GM18868 (cell line): ENCODE measurements at regions not wholly inside any gene's neighbourhood (a gene's known extent, or its start where the extent isn't known, plus 50 kb on each side); places are given as distances from the start of the nearest gene placed in this dataset.

Source experiments
- ATAC-seq: cut with Tn5 transposase; IDR thresholded peaks from one replicate; pipeline ENCODE4 v1.9.1; 2021; ENCODE audit warnings: mild to moderate bottlenecking, moderate library complexity; ENCODE audit not compliant: unreplicated experiment

GRCh38 chr16:9185381-9185780 is 93.9 kb downstream of the HAPSTR1 start:
- no peak for ATAC-seq

DNA sequence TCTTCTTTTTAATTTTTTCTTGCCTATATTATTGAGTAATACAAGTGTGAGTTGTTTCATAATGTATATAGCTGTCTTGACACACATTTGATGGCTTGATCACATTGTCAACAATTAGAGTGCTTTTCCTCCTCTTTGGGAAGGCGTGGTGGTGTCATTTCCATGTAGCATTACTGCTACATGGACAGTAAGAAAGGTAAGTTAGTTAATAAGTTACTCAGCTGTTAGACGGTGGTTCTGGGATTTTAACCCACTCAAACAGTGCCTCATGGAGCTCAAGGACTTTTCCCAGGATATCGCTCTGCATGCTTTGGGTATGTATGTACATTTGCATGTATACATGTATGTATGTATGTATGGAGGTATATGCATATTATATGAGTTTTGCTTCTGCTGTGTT is 94.6 kb downstream of the HAPSTR1 start:
- no peak for ATAC-seq

DNA sequence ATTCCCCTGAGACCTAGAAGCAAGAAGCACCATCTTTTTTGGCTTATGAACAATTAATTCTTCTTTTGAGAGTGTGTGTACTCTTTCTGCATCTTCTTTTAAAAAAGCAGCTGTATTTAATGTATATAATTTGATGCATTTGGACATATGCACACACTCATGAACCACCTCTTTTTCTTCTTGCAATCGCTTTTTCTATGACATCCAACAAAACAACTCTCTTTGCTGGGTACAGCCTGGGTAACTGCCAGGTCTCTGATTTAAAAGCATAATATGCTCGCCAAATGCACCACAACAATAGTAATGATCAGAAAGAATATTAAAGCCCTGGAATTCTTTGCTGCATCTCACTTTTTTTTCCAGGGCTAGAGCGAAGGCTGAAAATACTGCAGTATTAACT is 97.3 kb downstream of the HAPSTR1 start:
- ATAC-seq: no peak

- no peak for ATAC-seq
Measured at GRCh38 chr16:9191274-9191850, 99.9 kb downstream of the HAPSTR1 start.

- no peak for ATAC-seq
Measured at GRCh38 chr16:9192746-9193145, 101.3 kb downstream of the HAPSTR1 start.

DNA sequence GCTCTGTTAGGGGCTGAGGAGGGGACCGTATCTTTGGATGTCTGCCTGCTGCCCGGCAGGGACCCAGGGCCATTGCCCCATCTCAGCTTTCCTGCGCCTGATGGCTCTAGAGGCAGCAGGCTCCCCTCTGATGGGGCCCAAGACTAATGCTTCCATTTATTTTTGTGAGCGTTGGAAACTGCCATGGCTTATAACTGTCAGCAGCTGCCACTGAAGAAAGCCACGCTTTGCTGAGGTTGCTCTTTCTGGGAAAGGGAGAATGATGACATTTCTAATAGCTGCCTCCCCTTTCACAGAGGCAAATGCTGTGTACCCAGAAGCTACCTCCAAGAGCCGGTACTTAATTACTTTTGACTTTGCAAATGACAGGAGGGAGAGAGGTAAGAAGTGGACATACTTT is 103.8 kb downstream of the HAPSTR1 start:
- ATAC-seq: no peak

- ATAC-seq: no peak
Measured at GRCh38 chr16:9197957-9198661, 106.7 kb downstream of the HAPSTR1 start.

- no peak for ATAC-seq
Measured at GRCh38 chr16:9199311-9199710, 107.9 kb downstream of the HAPSTR1 start.

DNA sequence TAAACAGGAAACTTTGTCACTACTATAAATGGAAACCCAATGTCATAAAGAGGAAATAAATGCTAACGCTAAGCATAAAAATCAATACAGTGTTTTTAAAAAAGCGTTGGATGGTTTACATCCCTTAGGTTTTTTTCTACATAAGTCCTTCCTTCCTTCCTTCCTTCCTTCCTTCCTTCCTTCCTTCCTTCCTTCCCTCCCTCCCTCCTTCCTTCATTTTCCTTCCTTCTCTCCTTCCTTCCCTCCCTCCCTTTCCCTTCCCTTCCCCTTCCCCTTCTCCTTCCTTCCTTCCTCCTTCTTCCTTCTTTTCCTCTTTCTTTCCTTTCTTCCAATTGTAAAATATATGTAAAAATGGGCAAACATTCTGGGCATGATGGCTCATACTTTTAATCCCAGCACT is 108.3 kb downstream of the HAPSTR1 start:
- no peak for ATAC-seq

- no peak for ATAC-seq
Measured at GRCh38 chr16:9203956-9204355, 112.5 kb downstream of the HAPSTR1 start.

GRCh38 chr16:9205661-9206060 is 114.2 kb downstream of the HAPSTR1 start:
- no peak for ATAC-seq

DNA sequence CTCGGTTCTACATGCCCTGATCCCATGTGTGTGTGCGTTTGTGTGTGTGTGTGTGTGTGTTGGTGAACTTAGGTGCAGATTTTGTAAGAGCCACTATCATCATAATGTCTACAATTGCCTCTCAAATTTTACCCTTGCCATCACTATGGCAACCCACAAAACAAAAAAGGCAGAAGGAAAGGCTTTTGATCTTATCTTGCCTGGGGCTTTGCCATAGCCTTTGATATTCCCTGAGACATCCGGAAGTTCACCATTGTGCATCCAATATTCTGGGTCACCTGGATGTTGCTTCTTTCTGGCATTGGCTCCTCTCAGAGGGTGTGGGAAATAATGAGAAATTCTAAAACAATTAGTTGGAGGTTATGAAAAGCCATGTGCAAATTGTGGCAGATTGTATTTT is 114.7 kb downstream of the HAPSTR1 start:
- no peak for ATAC-seq

- ATAC-seq: no peak
Measured at GRCh38 chr16:9212621-9213020, 121.2 kb downstream of the HAPSTR1 start.

DNA sequence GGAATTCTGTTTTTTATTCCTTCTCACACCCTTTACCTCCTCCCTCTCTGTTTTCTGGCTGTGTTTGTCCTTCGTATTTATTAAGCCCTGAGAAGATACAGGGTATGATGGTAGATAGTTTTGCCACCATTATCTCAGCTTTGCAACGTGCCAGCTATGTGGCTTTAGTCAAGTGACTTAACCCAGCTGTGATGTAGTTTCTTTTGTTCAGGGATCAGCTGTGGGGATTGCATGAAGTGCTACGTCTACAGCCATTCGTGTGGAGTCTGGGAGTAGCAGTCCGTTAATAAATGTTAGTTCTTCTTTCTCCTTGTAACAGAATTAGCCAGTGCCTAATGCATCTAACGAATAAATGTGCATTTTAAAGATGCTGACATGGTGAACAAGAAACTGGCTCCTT is 128.4 kb downstream of the HAPSTR1 start:
- no peak for ATAC-seq

GRCh38 chr16:9225527-9226316 is 134.3 kb downstream of the HAPSTR1 start:
- no peak for ATAC-seq

GRCh38 chr16:9226924-9227323 is 135.5 kb downstream of the HAPSTR1 start:
- ATAC-seq: no peak

DNA sequence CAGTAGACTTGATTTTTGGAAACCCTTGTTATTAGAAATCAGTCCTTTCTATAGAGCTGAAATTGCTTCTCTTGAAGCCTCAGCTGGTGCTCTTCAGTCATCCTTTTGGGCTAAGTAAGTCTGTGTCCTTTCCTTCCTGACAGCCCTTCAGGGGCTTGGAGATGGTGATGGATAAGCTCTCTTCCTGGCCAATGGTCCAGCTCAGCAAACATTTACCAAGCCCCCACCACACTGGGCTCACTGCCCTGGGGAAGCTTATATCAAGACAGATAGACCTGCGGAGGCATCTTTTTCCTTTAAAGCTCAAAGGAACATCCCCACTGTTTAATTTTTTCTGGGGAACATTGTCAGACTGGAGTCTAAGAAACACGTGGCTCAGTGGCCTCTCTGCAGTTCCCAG is 139.6 kb downstream of the HAPSTR1 start:
- no peak for ATAC-seq

- no peak for ATAC-seq
Measured at GRCh38 chr16:9232102-9232770, 140.8 kb downstream of the HAPSTR1 start.

DNA sequence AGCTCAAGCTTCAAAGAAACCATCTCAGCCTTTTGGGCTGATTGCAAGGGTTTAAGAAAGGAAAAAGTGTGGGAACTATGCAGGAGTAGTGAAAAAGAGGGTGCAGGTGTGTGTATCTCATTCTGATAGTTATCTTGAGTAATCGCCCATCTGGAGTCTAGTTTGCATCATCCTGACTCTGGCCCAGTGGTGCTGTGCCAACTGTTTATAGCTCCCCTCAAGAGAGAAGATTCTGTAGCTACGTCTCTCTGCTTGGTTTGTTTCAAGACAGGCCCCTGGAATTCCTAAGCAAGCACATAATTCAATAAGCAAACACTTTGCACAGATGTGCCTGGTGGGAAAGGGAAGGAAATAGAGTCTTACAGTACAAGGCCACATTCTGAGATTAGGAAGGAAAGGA is 144.4 kb downstream of the HAPSTR1 start:
- no peak for ATAC-seq

- no peak for ATAC-seq
Measured at GRCh38 chr16:9236319-9236718, 144.9 kb downstream of the HAPSTR1 start.

DNA sequence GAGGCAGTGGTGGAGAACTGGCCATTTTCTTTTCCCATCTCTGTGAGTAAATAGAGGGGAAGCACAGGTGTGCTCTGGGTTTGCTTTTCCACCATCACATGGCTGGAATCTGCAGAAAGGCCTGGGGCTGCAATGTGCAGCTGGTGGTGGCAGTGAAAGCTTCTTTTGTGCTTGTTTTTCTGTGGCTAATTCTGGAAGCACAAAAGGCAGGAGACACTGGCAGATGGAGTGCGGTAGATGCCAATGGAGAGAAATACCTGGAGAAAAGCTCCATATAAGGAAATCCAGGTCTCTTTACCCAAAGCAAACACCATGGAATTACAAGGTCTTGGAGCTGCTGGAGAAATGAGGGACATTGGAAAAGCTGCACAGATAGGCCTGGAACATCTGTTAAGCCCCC is 146.9 kb downstream of the HAPSTR1 start:
- no peak for ATAC-seq

DNA sequence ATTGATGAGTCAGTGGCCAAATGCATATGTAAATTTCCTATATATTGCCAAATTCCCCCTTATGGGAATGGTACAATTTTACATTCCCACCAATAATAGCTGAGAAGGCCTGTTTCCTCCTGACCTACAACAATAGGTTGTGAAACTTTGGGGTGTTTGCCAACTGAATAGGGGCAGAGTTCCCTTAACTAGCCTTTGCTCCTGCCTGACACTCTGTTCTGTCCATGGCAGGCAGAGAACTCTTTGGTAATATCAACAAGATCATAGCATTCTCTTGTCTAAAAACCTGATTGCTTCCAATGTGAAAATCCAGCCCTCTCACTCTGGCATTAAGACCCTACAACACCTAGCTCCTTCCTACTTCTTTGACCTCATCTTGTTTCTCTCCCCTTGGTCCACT is 149.7 kb downstream of the HAPSTR1 start:
- no peak for ATAC-seq
